ENCODE measurements at regions not wholly inside any gene's neighbourhood (a gene's known extent, or its start where the extent isn't known, plus 50 kb on each side); places are given as distances from the start of the nearest gene placed in this dataset.
A peak's percentile ranks its signal among the peaks of the same experiment; 100 is the strongest.

DNA sequence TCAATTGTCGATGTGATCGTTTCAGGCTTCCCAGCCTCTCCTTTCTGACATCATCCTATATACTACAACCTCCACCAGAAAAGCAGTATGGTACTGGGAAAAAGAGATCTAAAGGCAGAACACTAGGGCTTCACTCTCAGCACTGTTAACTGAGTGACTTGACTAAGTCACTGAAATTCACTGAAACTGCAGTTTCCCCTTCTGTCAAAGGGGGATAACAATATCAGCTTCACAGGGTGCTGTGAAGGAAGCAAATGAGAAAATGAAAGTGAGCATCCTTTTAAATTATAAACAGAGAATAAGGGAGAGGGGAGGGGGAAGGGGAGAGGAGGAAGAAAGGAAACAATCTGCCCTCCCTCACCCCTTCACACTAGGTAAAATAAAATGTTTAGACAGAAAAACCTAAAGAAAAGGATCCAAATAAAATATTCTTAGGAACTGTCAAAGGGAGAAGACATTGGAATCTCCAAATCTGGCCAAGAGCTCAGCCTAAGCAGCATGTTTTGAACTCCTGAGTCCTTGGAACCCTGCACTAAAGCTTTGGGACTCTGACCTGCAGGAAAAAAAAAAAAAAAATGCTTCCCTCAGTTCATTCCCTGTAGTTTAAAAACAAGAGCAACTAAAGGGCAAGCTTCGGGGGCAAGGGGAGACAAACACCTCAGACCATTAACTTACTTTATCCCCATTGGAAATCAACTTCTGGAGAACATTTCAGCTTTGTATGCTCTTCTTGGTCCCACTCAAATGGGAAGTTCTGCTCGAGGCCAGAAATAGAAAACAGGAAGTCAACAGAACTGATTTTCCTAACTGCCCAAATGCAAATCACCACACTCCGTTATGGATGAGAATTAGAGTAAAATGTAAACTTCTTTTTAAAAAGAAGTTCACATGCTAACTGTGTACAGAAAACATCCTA lies 178.3 kb downstream of the DEPDC1B start:
- Histone ChIP-seq H4K20me1 (ENCODE audit: control insufficient read depth, extremely low read depth, insufficient read depth, low read length) (no peaks in the 10 kb centered on the region), H3K4me2 (ENCODE audit: extremely low read depth, insufficient read depth, low read length) (no peak overlapping the region), H2AFZ (ENCODE audit: low read length) (no peak overlapping the region), H3K4me3 (replicated peaks in 1 of 4; ENCODE audit: control extremely low read depth in 1 of 4, insufficient read depth in 1 of 4, low read depth in 3 of 4, low read length in 4 of 4) (no peak overlapping the region), H3K36me3 (ENCODE audit: control insufficient read depth, insufficient read depth, low read length) (no peaks in the 10 kb centered on the region), H3K27me3 (ENCODE audit: control insufficient read depth, insufficient read depth, low read length) (no peaks in the 10 kb centered on the region), H3K27ac (ENCODE audit: insufficient read depth, low read length) (no peak overlapping the region), H3K9me3 (ENCODE audit: control insufficient read depth, insufficient read depth, low read depth, low read length) (no peaks in the 10 kb centered on the region), H3K9ac (ENCODE audit: insufficient read depth, low read length) (no peak overlapping the region), H3K4me1 (ENCODE audit: control insufficient read depth, extremely low read depth, insufficient read depth, low read length) (no peaks in the 10 kb centered on the region), H3K79me2 (ENCODE audit: control insufficient read depth, insufficient read depth, low read length) (no peaks in the 10 kb centered on the region)
- TF ChIP-seq, protein P1, sequence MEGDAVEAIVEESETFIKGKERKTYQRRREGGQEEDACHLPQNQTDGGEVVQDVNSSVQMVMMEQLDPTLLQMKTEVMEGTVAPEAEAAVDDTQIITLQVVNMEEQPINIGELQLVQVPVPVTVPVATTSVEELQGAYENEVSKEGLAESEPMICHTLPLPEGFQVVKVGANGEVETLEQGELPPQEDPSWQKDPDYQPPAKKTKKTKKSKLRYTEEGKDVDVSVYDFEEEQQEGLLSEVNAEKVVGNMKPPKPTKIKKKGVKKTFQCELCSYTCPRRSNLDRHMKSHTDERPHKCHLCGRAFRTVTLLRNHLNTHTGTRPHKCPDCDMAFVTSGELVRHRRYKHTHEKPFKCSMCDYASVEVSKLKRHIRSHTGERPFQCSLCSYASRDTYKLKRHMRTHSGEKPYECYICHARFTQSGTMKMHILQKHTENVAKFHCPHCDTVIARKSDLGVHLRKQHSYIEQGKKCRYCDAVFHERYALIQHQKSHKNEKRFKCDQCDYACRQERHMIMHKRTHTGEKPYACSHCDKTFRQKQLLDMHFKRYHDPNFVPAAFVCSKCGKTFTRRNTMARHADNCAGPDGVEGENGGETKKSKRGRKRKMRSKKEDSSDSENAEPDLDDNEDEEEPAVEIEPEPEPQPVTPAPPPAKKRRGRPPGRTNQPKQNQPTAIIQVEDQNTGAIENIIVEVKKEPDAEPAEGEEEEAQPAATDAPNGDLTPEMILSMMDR (conservative IDR thresholded peaks at IDR 0.05 in 1 of 2, IDR thresholded peaks at IDR 0.05 in 1 of 2; ENCODE audit: low read depth in 1 of 2, low read length in 2 of 2): no peak
- no peak for TF ChIP-seq EZH2 (IDR thresholded peaks at IDR 0.05; ENCODE audit: low read length, missing control alignments)
- DNase-seq (ENCODE audit: low read depth in 2 of 2): no peak

DNA sequence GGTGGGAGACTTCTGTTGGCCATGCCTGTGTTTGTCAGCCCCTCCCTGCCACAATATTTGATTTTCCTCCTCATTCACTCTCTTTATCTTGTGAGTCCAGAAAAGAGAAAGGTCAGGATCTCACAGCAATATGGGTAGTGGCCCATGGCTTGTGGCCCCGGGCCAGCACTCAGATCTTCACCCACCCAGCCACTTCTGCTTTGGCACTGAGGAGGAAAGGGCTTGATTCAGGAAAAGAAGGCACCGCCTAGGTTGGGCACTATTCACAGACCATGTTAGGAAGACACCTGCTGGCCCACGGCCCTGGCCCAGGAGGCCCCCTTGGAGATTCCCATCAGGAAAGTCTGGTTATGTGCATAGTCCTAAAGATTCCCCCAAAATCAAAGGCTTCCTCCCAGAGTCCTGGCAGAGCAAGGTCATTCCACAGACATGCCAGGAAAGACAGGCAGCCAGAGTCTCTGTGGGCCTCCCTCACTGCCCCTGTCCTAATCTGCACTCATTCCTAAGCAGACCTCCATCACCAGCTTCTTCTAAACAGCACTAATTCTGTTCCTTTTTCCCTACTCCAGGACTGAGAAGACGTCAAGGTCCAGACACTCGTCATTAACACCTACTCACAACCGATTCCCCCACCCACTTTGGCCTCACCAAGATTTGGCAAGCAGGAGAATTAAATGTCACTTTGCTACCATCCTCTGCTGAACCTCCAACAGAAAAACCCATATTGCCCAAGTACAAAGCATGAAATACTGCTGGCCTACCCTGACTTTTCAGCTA lies 179.3 kb downstream of the DEPDC1B start:
- H4K20me1 ChIP-seq (ENCODE audit: control insufficient read depth, extremely low read depth, insufficient read depth, low read length): no peaks in the 10 kb centered on the region
- TF ChIP-seq, protein P1 (conservative IDR thresholded peaks at IDR 0.05 in 1 of 2, IDR thresholded peaks at IDR 0.05 in 1 of 2; ENCODE audit: low read depth in 1 of 2, low read length in 2 of 2): no peak
- TF ChIP-seq EZH2 (IDR thresholded peaks at IDR 0.05; ENCODE audit: low read length, missing control alignments): no peak
- no peaks in the 10 kb centered on the region for H3K79me2 ChIP-seq (ENCODE audit: control insufficient read depth, insufficient read depth, low read length)
- peak in 1 of 2 donors; percentile 16 for DNase-seq (ENCODE audit: low read depth in 2 of 2)
- H3K4me2 ChIP-seq (ENCODE audit: extremely low read depth, insufficient read depth, low read length): no peak overlapping the region
- no peaks in the 10 kb centered on the region for H3K27me3 ChIP-seq (ENCODE audit: control insufficient read depth, insufficient read depth, low read length)
- H3K36me3 ChIP-seq (ENCODE audit: control insufficient read depth, insufficient read depth, low read length): no peaks in the 10 kb centered on the region
- no peak overlapping the region for H3K4me3 ChIP-seq (replicated peaks in 1 of 4; ENCODE audit: control extremely low read depth in 1 of 4, insufficient read depth in 1 of 4, low read depth in 3 of 4, low read length in 4 of 4)
- no peak overlapping the region for H3K27ac ChIP-seq (ENCODE audit: insufficient read depth, low read length)
- no peak overlapping the region for H2AFZ ChIP-seq (ENCODE audit: low read length)
- H3K9me3 ChIP-seq (ENCODE audit: control insufficient read depth, insufficient read depth, low read depth, low read length): no peaks in the 10 kb centered on the region
- no peak overlapping the region for H3K9ac ChIP-seq (ENCODE audit: insufficient read depth, low read length)
- no peaks in the 10 kb centered on the region for H3K4me1 ChIP-seq (ENCODE audit: control insufficient read depth, extremely low read depth, insufficient read depth, low read length)

DNA sequence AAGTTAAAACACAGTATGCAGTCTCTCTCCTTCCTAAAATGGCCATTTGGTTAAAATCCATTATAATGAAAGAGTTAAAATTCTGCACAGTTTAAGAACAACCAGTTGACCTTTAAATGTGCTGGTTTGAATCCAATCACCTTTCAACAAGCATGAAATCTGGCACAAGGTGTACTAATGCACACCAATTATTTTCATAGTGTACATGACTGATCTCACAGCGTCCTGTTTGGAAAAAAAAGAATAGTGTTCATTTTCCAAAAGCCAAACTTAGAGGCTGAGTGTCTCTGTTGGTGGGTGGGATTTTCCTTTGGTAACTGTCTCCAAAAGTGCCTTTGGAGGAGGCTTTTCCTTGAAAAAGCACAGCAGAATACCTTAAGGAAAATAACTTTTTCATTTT lies 180.6 kb downstream of the DEPDC1B start:
- no peaks in the 10 kb centered on the region for H4K20me1 ChIP-seq (ENCODE audit: control insufficient read depth, extremely low read depth, insufficient read depth, low read length)
- H3K4me3 ChIP-seq (replicated peaks in 1 of 4; ENCODE audit: control extremely low read depth in 1 of 4, insufficient read depth in 1 of 4, low read depth in 3 of 4, low read length in 4 of 4): no peak overlapping the region
- H3K4me1 ChIP-seq (ENCODE audit: control insufficient read depth, extremely low read depth, insufficient read depth, low read length): no peaks in the 10 kb centered on the region
- no peak overlapping the region for H3K9ac ChIP-seq (ENCODE audit: insufficient read depth, low read length)
- H3K9me3 ChIP-seq (ENCODE audit: control insufficient read depth, insufficient read depth, low read depth, low read length): no peaks in the 10 kb centered on the region
- H3K79me2 ChIP-seq (ENCODE audit: control insufficient read depth, insufficient read depth, low read length): no peaks in the 10 kb centered on the region
- H3K36me3 ChIP-seq (ENCODE audit: control insufficient read depth, insufficient read depth, low read length): no peaks in the 10 kb centered on the region
- no peak for DNase-seq (ENCODE audit: low read depth in 2 of 2)
- no peak overlapping the region for H3K4me2 ChIP-seq (ENCODE audit: extremely low read depth, insufficient read depth, low read length)
- H2AFZ ChIP-seq (ENCODE audit: low read length): no peak overlapping the region
- no peak overlapping the region for H3K27ac ChIP-seq (ENCODE audit: insufficient read depth, low read length)
- no peaks in the 10 kb centered on the region for H3K27me3 ChIP-seq (ENCODE audit: control insufficient read depth, insufficient read depth, low read length)
- TF ChIP-seq, protein P1 (conservative IDR thresholded peaks at IDR 0.05 in 1 of 2, IDR thresholded peaks at IDR 0.05 in 1 of 2; ENCODE audit: low read depth in 1 of 2, low read length in 2 of 2): no peak
- no peak for TF ChIP-seq EZH2 (IDR thresholded peaks at IDR 0.05; ENCODE audit: low read length, missing control alignments)
